Lung (tissue), 11 donors: ENCODE measurements at regions not wholly inside any gene's neighbourhood (a gene's known extent, or its start where the extent isn't known, plus 50 kb on each side); places are given as distances from the start of the nearest gene placed in this dataset.

ENCODE experiments used
- ATAC-seq: fragments of 200-7000 bp; cut with Tn5 transposase; one replicate; pipeline ENCODE4 v1.9.1; 2020; ENCODE audit warnings: moderate number of reproducible peaks; ENCODE audit not compliant: insufficient read depth, low FRiP score
- DNase-seq, 3 donors: peaks; one replicate each; pipeline ENCODE4 v3.0.0-alpha.2; 2013 to 2017
- H3K27ac ChIP-seq, 2 donors: one replicate each; pipeline ENCODE4 v1.5.1; 2013; ENCODE audit warnings: mild to moderate bottlenecking in 2 of 2, moderate library complexity in 2 of 2, control low read depth in 1 of 2, inconsistent platforms in 1 of 2, low read depth in 1 of 2, low read length in 1 of 2
- H3K27me3 ChIP-seq, 3 donors: one replicate each; pipeline ENCODE4 v1.5.1; 2013; ENCODE audit warnings: low read length in 2 of 3; ENCODE audit not compliant: control insufficient read depth in 3 of 3, insufficient read depth in 3 of 3
- H3K36me3 ChIP-seq, 4 donors: one replicate each; pipeline ENCODE4 v1.5.1; 2013; ENCODE audit warnings: low read length in 4 of 4, mild to moderate bottlenecking in 1 of 4, moderate library complexity in 1 of 4; ENCODE audit not compliant: control insufficient read depth in 4 of 4, insufficient read depth in 4 of 4
- H3K4me1 ChIP-seq, 5 donors: one replicate each; pipeline ENCODE4 v1.5.1; 2013; ENCODE audit warnings: low read length in 5 of 5, mild to moderate bottlenecking in 2 of 5, moderate library complexity in 1 of 5; ENCODE audit not compliant: control insufficient read depth in 5 of 5, insufficient read depth in 5 of 5
- H3K4me3 ChIP-seq: one replicate; pipeline ENCODE4 v1.5.1; 2013; ENCODE audit warnings: mild to moderate bottlenecking, control low read depth, moderate library complexity
- H3K9ac ChIP-seq, 2 donors: one replicate each; pipeline ENCODE4 v1.5.1; 2013; ENCODE audit warnings: low read length in 2 of 2, control low read depth in 1 of 2; ENCODE audit not compliant: insufficient read depth in 1 of 2
- H3K9me3 ChIP-seq, 4 donors: one replicate each; pipeline ENCODE4 v1.5.1; 2013; ENCODE audit warnings: low read length in 3 of 4, mild to moderate bottlenecking in 1 of 4, moderate library complexity in 1 of 4; ENCODE audit not compliant: control insufficient read depth in 4 of 4, insufficient read depth in 3 of 4
- CTCF ChIP-seq: IDR thresholded peaks from 2 replicates; pipeline ENCODE4 v1.5.1; 2012; ENCODE audit warnings: mild to moderate bottlenecking; ENCODE audit errors: control extremely low read depth, extremely low read depth
- WGBS, 2 donors: extraction: QIAGEN DNeasy Blood & Tissue Kit; methylation state at CpG; one replicate each; pipeline ENCODE4 v1.1.7; 2013; 5-methylcytosine and 5-hydroxymethylcytosine counted together
- donor health status: control.
- donor health status: control.
- donor health status: Bipolar disorder and iron deficiency.
- donor health status: healthy.
- donor health status: DM: yes; HTN: yes; CAD: no.

DNA sequence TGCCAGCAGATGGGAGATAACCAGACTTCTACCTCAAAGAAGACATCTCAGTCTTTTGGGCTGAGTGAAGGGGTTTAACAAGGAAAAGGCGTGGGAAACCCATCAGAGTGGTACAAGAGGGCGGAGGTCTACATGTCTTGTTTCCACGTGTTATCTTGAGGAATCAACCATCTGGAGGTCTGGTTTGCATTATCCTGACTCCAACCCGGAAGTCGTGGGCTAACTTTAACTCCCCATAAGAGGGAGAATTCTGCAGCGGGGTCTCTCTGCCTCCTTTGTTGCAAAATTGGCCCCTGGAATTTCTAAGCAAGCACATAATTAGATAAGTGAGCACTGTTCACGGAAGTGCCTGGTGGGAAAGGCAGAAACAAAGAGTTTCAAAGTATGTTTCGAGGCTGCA is 398.7 kb upstream of the C16orf82 start:
- no peak for TF ChIP-seq CTCF
- H3K4me1 ChIP-seq = no peaks in the 10 kb centered on the region
- no peak overlapping the region for H3K27ac ChIP-seq
- ATAC-seq (no peak), DNase-seq (no peak)
- no peaks in the 10 kb centered on the region for H3K36me3 ChIP-seq
- no peaks in the 10 kb centered on the region for H3K27me3 ChIP-seq
- no peak overlapping the region for H3K9ac ChIP-seq
- no peak overlapping the region for H3K4me3 ChIP-seq
- WGBS, 2 donors = 48 to 53% methylated on average over 8 of the region's 8 CpGs
- peaks cover 0 to 10% (median 0%) of the 10 kb centered on the region in 4 donors for H3K9me3 ChIP-seq

- WGBS, 2 donors = 56 to 60% methylated on average over 6 of the region's 6 CpGs
- H3K4me3 ChIP-seq = no peak overlapping the region
- ATAC-seq (no peak), DNase-seq (no peak)
- H3K4me1 ChIP-seq = no peaks in the 10 kb centered on the region
- H3K27me3 ChIP-seq = no peaks in the 10 kb centered on the region
- no peak overlapping the region for H3K9ac ChIP-seq
- H3K27ac ChIP-seq = no peak overlapping the region
- no peaks in the 10 kb centered on the region for H3K36me3 ChIP-seq
- H3K9me3 ChIP-seq = peaks cover 0 to 9% (median 0%) of the 10 kb centered on the region in 4 donors
- no peak for TF ChIP-seq CTCF
Observed at GRCh38 chr16:26672206-26672605, 394.5 kb upstream of the C16orf82 start.

DNA sequence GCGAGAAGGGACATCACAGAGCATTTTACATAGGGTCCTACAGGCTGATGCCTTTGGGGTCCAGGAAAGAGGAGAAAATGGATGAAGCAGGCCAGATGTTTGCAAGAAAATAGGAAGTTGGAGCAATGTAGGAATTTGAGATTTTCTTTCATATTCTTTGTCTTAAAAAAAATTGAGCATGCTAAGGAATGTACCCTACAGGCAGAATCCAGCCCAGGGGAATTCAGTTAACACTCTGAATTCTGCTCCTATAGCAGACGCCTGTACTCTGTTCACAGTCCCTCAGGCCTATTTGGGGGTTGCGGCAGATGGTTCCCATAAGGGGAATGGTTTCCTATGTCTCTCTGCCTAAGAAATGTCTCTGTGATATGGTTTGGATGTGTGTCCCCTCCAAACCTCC is 393.7 kb upstream of the C16orf82 start:
- H3K9ac ChIP-seq = no peak overlapping the region
- H3K4me3 ChIP-seq = no peak overlapping the region
- no peaks in the 10 kb centered on the region for H3K36me3 ChIP-seq
- H3K4me1 ChIP-seq = no peaks in the 10 kb centered on the region
- no peak for TF ChIP-seq CTCF
- H3K27me3 ChIP-seq = no peaks in the 10 kb centered on the region
- 92 to 93% methylated on average over 3 of the region's 3 CpGs for WGBS, 2 donors
- peaks cover 0 to 9% (median 0%) of the 10 kb centered on the region in 4 donors for H3K9me3 ChIP-seq
- no peak for ATAC-seq
- DNase-seq = no peak
- no peak overlapping the region for H3K27ac ChIP-seq

GRCh38 chr16:26680671-26681070 is 386.1 kb upstream of the C16orf82 start:
- no peaks in the 10 kb centered on the region for H3K27me3 ChIP-seq
- H3K9ac ChIP-seq = no peak overlapping the region
- no peak overlapping the region for H3K27ac ChIP-seq
- 80 to 85% methylated on average over 4 of the region's 4 CpGs for WGBS, 2 donors
- TF ChIP-seq CTCF = no peak
- no peak overlapping the region for H3K4me3 ChIP-seq
- no peak for ATAC-seq
- peaks cover 0 to 2% (median 0%) of the 10 kb centered on the region in 4 donors for H3K9me3 ChIP-seq
- H3K36me3 ChIP-seq = no peaks in the 10 kb centered on the region
- no peaks in the 10 kb centered on the region for H3K4me1 ChIP-seq
- DNase-seq = no peak
